ENCODE measurements at regions not wholly inside any gene's neighbourhood (a gene's known extent, or its start where the extent isn't known, plus 50 kb on each side); places are given as distances from the start of the nearest gene placed in this dataset.

- TF ChIP-seq POLR2A (IDR thresholded peaks at IDR 0.05) (no peak), CTCF (IDR thresholded peaks at IDR 0.05) (no peak), EP300 (IDR thresholded peaks at IDR 0.05) (no peak)
Measured at GRCh38 chr17:77480199-77480508, 339.4 kb downstream of the SEC14L1 start.
